H9 (cell line): ENCODE measurements at regions not wholly inside any gene's neighbourhood (a gene's known extent, or its start where the extent isn't known, plus 50 kb on each side); places are given as distances from the start of the nearest gene placed in this dataset.

Source experiments
- DNase-seq: peaks from one replicate; pipeline ENCODE4 v3.0.0-alpha.2; 2017
- H2AFZ ChIP-seq: one replicate; pipeline ENCODE4 v1.6.1; 2013; ENCODE audit warnings: mild to moderate bottlenecking, low read length, control low read depth, moderate library complexity
- H2AK5ac ChIP-seq: 2 replicates; pipeline ENCODE4 v1.6.1; 2013; ENCODE audit warnings: low read length, control low read depth, mixed read lengths; ENCODE audit not compliant: insufficient read length
- H2BK120ac ChIP-seq: one replicate; pipeline ENCODE4 v1.6.1; 2013; ENCODE audit warnings: low read depth, mild to moderate bottlenecking, low read length, control low read depth, inconsistent platforms; ENCODE audit not compliant: poor library complexity, severe bottlenecking
- H2BK12ac ChIP-seq: 2 replicates; pipeline ENCODE4 v1.6.1; 2013; ENCODE audit warnings: low read length, control low read depth, mixed read lengths, low read depth; ENCODE audit not compliant: insufficient read length
- H2BK15ac ChIP-seq: 2 replicates; pipeline ENCODE4 v1.6.1; 2013; ENCODE audit warnings: low read depth, low read length, control low read depth
- H2BK20ac ChIP-seq: one replicate; pipeline ENCODE4 v1.6.1; 2013; ENCODE audit warnings: low read depth, mild to moderate bottlenecking, low read length, control low read depth, inconsistent platforms; ENCODE audit not compliant: poor library complexity, severe bottlenecking
- H2BK5ac ChIP-seq: 2 replicates; pipeline ENCODE4 v1.6.1; 2013; ENCODE audit warnings: low read length, control low read depth, mixed read lengths; ENCODE audit not compliant: insufficient read length
- H3K14ac ChIP-seq: 2 replicates; pipeline ENCODE4 v1.6.1; 2013; ENCODE audit warnings: low read length, control low read depth; ENCODE audit not compliant: insufficient read depth
- H3K18ac ChIP-seq: 2 replicates; pipeline ENCODE4 v1.6.1; 2013; ENCODE audit warnings: low read depth, mild to moderate bottlenecking, mixed read lengths, low read length, control low read depth; ENCODE audit not compliant: insufficient read length
- H3K23ac ChIP-seq: 2 replicates; pipeline ENCODE4 v1.6.1; 2013; ENCODE audit warnings: low read length, control low read depth, mixed read lengths, low read depth; ENCODE audit not compliant: insufficient read length
- H3K23me2 ChIP-seq: 2 replicates; pipeline ENCODE4 v1.6.1; 2013; ENCODE audit warnings: low read depth, mild to moderate bottlenecking, mixed read lengths, low read length, control low read depth; ENCODE audit not compliant: insufficient read length, poor library complexity, severe bottlenecking
- H3K27ac ChIP-seq: 2 replicates; pipeline ENCODE4 v1.5.1; 2013; ENCODE audit warnings: low read length, control low read depth, mixed read lengths, low read depth; ENCODE audit not compliant: insufficient read length
- H3K27me3 ChIP-seq: 2 replicates; pipeline ENCODE4 v1.6.1; 2013; ENCODE audit warnings: low read length, control low read depth, inconsistent platforms; ENCODE audit not compliant: insufficient read depth
- H3K4ac ChIP-seq: 2 replicates; pipeline ENCODE4 v1.6.1; 2013; ENCODE audit warnings: low read depth, mild to moderate bottlenecking, control low read depth, inconsistent platforms, low read length, moderate library complexity
- H3K4me1 ChIP-seq: 2 replicates; pipeline ENCODE4 v1.6.1; 2013; ENCODE audit warnings: low read length, control low read depth, inconsistent platforms; ENCODE audit not compliant: insufficient read depth
- H3K4me2 ChIP-seq: 2 replicates; pipeline ENCODE4 v1.6.1; 2013; ENCODE audit warnings: low read length, control low read depth, mixed read lengths; ENCODE audit not compliant: insufficient read length, insufficient read depth
- H3K56ac ChIP-seq: 2 replicates; pipeline ENCODE4 v1.6.1; 2013; ENCODE audit warnings: low read depth, mild to moderate bottlenecking, mixed read lengths, low read length, control low read depth; ENCODE audit not compliant: insufficient read length
- H3K79me1 ChIP-seq: 2 replicates; pipeline ENCODE4 v1.6.1; 2013; ENCODE audit warnings: low read depth, mild to moderate bottlenecking, moderate library complexity, low read length, control low read depth, inconsistent platforms; ENCODE audit not compliant: insufficient read depth, poor library complexity, severe bottlenecking
- H3K79me2 ChIP-seq: 2 replicates; pipeline ENCODE4 v1.6.1; 2013; ENCODE audit warnings: low read length, control low read depth, inconsistent platforms; ENCODE audit not compliant: insufficient read depth
- H3K9ac ChIP-seq: 2 replicates; pipeline ENCODE4 v1.6.1; 2013; ENCODE audit warnings: low read length, control low read depth, mixed read lengths; ENCODE audit not compliant: insufficient read length; ENCODE audit errors: extremely low read depth
- H3K9me3 ChIP-seq: one replicate; pipeline ENCODE4 v1.6.1; 2013; ENCODE audit warnings: low read depth, low read length, inconsistent platforms; ENCODE audit not compliant: control insufficient read depth
- H3T11ph ChIP-seq: one replicate; pipeline ENCODE4 v1.6.1; 2013; ENCODE audit warnings: mild to moderate bottlenecking, low read length, control low read depth, inconsistent platforms
- H4K20me1 ChIP-seq: one replicate; pipeline ENCODE4 v1.6.1; 2013; ENCODE audit not compliant: control insufficient read depth, insufficient read length, insufficient read depth
- H4K5ac ChIP-seq: 2 replicates; pipeline ENCODE4 v1.6.1; 2013; ENCODE audit warnings: low read depth, mild to moderate bottlenecking, mixed read lengths, low read length, control low read depth; ENCODE audit not compliant: insufficient read length
- H4K8ac ChIP-seq: replicated peaks from 2 replicates; pipeline ENCODE4 v1.6.1; 2013; ENCODE audit warnings: low read length, control low read depth, mixed read lengths, low read depth; ENCODE audit not compliant: insufficient read length
- H4K91ac ChIP-seq: 2 replicates; pipeline ENCODE4 v1.6.1; 2013; ENCODE audit warnings: low read depth, mild to moderate bottlenecking, moderate library complexity, mixed read lengths, low read length, control low read depth; ENCODE audit not compliant: insufficient read length
- H3K27ac Mint-ChIP-seq, 3 experiments: 2 replicates in 2 of 3; 3 replicates in 1 of 3; pipeline ENCODE4 v1.8.0; 2020 to 2021; ENCODE audit warnings: mixed read lengths in 3 of 3, mild to moderate bottlenecking in 1 of 3, moderate library complexity in 1 of 3
- H3K27me3 Mint-ChIP-seq: 2 replicates; pipeline ENCODE4 v1.8.0; 2021; ENCODE audit warnings: low read depth, mild to moderate bottlenecking, moderate library complexity, mixed read lengths
- H3K36me3 Mint-ChIP-seq, 3 experiments: 2 replicates in 2 of 3; 3 replicates in 1 of 3; pipeline ENCODE4 v1.8.0; 2020 to 2021; ENCODE audit warnings: low read depth in 3 of 3, mixed read lengths in 3 of 3; ENCODE audit not compliant: insufficient read depth in 1 of 3
- H3K4me1 Mint-ChIP-seq, 2 experiments: 2 replicates each; pipeline ENCODE4 v1.8.0; 2020; ENCODE audit warnings: mixed read lengths in 2 of 2
- H3K4me3 Mint-ChIP-seq, 2 experiments: 2 replicates in 1 of 2; 3 replicates in 1 of 2; pipeline ENCODE4 v1.8.0; 2020 to 2021; ENCODE audit warnings: mild to moderate bottlenecking in 2 of 2, mixed read lengths in 2 of 2, moderate library complexity in 1 of 2
- H3K9me3 Mint-ChIP-seq, 2 experiments: 2 replicates in 1 of 2; 3 replicates in 1 of 2; pipeline ENCODE4 v1.8.0; 2020; ENCODE audit warnings: mild to moderate bottlenecking in 2 of 2, mixed read lengths in 2 of 2, moderate library complexity in 1 of 2
- WGBS: extraction: QIAGEN DNeasy Blood & Tissue Kit; methylation state at CpG from one replicate; pipeline ENCODE4 v1.1.7; 2013; ENCODE audit warnings: missing lambda C conversion rate, low lambda C conversion rate, mixed read lengths; ENCODE audit not compliant: insufficient read length; ENCODE audit errors: extremely low coverage; 5-methylcytosine and 5-hydroxymethylcytosine counted together
- TF ChIP-seq, protein P1 (sequence below): fragments of 200-600 bp; sonication (generic); conservative IDR thresholded peaks from 3 replicates; pipeline ENCODE4 v1.8.0; 2021; ENCODE audit warnings: antibody characterized with exemption, mild to moderate bottlenecking

DNA sequence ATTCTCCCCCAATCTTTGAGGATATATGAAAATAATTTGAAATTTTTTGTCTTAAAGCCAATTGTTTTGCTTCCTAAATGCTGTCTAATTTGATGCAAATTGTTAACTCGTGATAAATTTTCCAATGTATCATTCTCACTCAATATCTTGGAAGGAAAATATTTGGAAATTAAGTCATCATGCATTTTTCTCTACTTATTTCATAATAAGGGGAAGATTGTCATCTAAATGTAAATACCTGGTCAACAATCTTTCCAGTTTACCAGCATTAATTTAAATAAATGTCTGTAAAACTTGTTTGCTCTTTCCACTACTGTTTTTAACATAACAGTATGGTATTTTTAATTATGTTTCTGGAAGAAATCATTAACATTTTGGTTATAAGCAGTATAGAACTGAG lies 78.3 kb upstream of the KCTD3 start:
- no peak overlapping the region for H3K18ac ChIP-seq
- no peaks in the 10 kb centered on the region for H3K9me3 ChIP-seq
- H3K79me2 ChIP-seq: no peaks in the 10 kb centered on the region
- no peak for DNase-seq
- no peaks in the 10 kb centered on the region for H3K23me2 ChIP-seq
- H3K27me3 Mint-ChIP-seq: no peaks in the 10 kb centered on the region; the same call in 1 of the 2 replicates
- no peak overlapping the region for H3K27ac Mint-ChIP-seq
- H3K36me3 Mint-ChIP-seq: peaks cover 13 to 21% (median 18%) of the 10 kb centered on the region in 3 experiments
- H2BK120ac ChIP-seq: no peak overlapping the region
- no peak overlapping the region for H4K8ac ChIP-seq
- no peak overlapping the region for H2BK15ac ChIP-seq
- H3K14ac ChIP-seq: no peak overlapping the region
- peaks cover 20 to 21% of the 10 kb centered on the region in 2 experiments for H3K9me3 Mint-ChIP-seq
- no peak overlapping the region for H3K4ac ChIP-seq
- H3T11ph ChIP-seq: no peak overlapping the region
- H2BK5ac ChIP-seq: no peak overlapping the region
- H2AFZ ChIP-seq: no peak overlapping the region
- H3K4me1 ChIP-seq: peaks cover 5% of the 10 kb centered on the region; the same call in 1 of the 2 replicates
- no peaks in the 10 kb centered on the region for H3K79me1 ChIP-seq
- H2BK12ac ChIP-seq: no peak overlapping the region
- H4K5ac ChIP-seq: no peak overlapping the region
- H3K23ac ChIP-seq: no peak overlapping the region
- no peak overlapping the region for H2AK5ac ChIP-seq
- WGBS: no CpG with 5 or more reads among the region's 1 CpG
- H3K9ac ChIP-seq: no peak overlapping the region
- H3K27me3 ChIP-seq: no peaks in the 10 kb centered on the region
- no peak overlapping the region for H4K91ac ChIP-seq
- peaks cover 9 to 17% of the 10 kb centered on the region in 2 experiments for H3K4me1 Mint-ChIP-seq
- no peak overlapping the region for H3K27ac ChIP-seq
- no peaks in the 10 kb centered on the region for H4K20me1 ChIP-seq
- H3K56ac ChIP-seq: no peak overlapping the region
- no peak overlapping the region for H2BK20ac ChIP-seq
- H3K4me3 Mint-ChIP-seq: no peak overlapping the region
- TF ChIP-seq, protein P1, sequence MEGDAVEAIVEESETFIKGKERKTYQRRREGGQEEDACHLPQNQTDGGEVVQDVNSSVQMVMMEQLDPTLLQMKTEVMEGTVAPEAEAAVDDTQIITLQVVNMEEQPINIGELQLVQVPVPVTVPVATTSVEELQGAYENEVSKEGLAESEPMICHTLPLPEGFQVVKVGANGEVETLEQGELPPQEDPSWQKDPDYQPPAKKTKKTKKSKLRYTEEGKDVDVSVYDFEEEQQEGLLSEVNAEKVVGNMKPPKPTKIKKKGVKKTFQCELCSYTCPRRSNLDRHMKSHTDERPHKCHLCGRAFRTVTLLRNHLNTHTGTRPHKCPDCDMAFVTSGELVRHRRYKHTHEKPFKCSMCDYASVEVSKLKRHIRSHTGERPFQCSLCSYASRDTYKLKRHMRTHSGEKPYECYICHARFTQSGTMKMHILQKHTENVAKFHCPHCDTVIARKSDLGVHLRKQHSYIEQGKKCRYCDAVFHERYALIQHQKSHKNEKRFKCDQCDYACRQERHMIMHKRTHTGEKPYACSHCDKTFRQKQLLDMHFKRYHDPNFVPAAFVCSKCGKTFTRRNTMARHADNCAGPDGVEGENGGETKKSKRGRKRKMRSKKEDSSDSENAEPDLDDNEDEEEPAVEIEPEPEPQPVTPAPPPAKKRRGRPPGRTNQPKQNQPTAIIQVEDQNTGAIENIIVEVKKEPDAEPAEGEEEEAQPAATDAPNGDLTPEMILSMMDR: no peak
- H3K4me2 ChIP-seq: no peak overlapping the region
